ENCODE measurements at regions not wholly inside any gene's neighbourhood (a gene's known extent, or its start where the extent isn't known, plus 50 kb on each side); places are given as distances from the start of the nearest gene placed in this dataset.

DNA sequence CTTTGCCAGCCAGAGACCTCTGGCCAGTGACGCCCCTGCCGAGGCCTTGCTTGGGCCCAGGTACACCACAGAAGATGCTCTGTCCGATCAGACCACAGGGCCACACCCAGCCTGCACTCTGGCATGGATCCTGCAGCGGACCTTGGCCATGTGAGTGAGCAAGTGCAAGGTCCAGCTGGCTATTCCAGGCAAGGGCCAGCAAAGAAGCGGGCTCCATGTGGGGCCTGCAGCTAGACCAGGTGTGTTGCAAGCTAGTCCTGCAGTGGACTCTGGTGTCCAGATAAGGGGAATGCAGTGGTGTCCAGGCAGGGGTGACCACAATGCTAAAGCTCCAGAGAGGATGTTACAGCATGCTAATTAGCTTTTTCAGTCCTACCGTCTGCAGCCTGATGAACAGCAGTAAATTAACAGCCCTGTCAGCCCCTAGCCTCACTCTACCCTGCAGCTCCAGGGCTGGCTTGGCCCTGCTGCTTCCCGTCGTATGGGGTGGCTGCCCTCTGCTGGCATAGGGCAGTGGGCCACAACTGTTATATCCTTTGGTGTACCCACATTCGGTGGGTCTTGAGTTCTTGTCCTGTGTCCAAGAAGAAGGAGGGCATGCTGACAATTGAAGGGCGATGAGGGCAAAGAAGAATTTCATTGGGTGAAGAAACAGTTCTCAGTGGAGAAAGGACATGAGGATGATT, 284.5 kb upstream of the POU5F2 start:
- 96% methylated on average over 10 of the region's 10 CpGs for WGBS
- intact Hi-C loops (cut with DNase I), result no loop called here
- H3K4me3 ChIP-seq (ENCODE audit: low read length), result no peak overlapping the region
- DNase-seq (peak in 1 of 3 donors; percentile 45), ATAC-seq (peak in 1 of 2 donors; percentile 29)
- no peak overlapping the region for H3K27ac ChIP-seq (ENCODE audit: low read length)
- H3K9me3 ChIP-seq (ENCODE audit: control insufficient read depth, low read length), result no peaks in the 10 kb centered on the region
- no peaks in the 10 kb centered on the region for H3K4me1 ChIP-seq (ENCODE audit: control insufficient read depth, insufficient read depth, low read length)
- no peaks in the 10 kb centered on the region for H3K27me3 ChIP-seq (ENCODE audit: control insufficient read depth, insufficient read depth)

GRCh38 chr5:94024620-94025019, 283.2 kb upstream of the POU5F2 start:
- no peak for DNase-seq
- no peak for ATAC-seq
- H3K27me3 ChIP-seq (ENCODE audit: control insufficient read depth, insufficient read depth), result no peaks in the 10 kb centered on the region
- no peaks in the 10 kb centered on the region for H3K9me3 ChIP-seq (ENCODE audit: control insufficient read depth, low read length)
- no peak overlapping the region for H3K4me3 ChIP-seq (ENCODE audit: low read length)
- no peak overlapping the region for H3K27ac ChIP-seq (ENCODE audit: low read length)
- WGBS, result 89% methylated on average over 1 of the region's 1 CpG
- intact Hi-C loops (cut with DNase I), result no loop called here
- no peaks in the 10 kb centered on the region for H3K4me1 ChIP-seq (ENCODE audit: control insufficient read depth, insufficient read depth, low read length)

- WGBS, result 79% methylated on average over 1 of the region's 1 CpG
- no peaks in the 10 kb centered on the region for H3K27me3 ChIP-seq (ENCODE audit: control insufficient read depth, insufficient read depth)
- H3K9me3 ChIP-seq (ENCODE audit: control insufficient read depth, low read length), result no peaks in the 10 kb centered on the region
- ATAC-seq (no peak), DNase-seq (no peak)
- no peak overlapping the region for H3K4me3 ChIP-seq (ENCODE audit: low read length)
- intact Hi-C loops (cut with DNase I), result no loop called here
- H3K27ac ChIP-seq (ENCODE audit: low read length), result no peak overlapping the region
- H3K4me1 ChIP-seq (ENCODE audit: control insufficient read depth, insufficient read depth, low read length), result no peaks in the 10 kb centered on the region
Observed at GRCh38 chr5:94024101-94024500, 282.7 kb upstream of the POU5F2 start.

DNA sequence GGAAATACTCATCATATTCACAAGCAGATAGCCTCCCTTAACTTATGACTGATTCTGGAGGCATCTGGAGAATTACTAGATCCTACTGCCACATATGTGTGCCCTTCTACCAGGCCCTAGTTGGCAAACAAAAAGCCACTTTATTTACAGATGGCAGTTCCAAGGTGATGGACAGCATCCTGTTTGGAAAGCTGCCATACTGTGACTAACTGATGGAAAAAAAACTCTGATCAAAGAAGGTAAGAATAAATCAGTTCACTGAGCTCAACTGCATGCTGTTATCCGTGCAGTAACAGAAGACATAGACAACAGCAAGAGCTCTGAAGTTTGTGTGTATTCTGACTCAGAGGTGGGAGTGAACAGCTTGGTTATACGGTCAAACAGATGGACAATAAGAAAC, 279.8 kb upstream of the POU5F2 start:
- no peaks in the 10 kb centered on the region for H3K27me3 ChIP-seq (ENCODE audit: control insufficient read depth, insufficient read depth)
- DNase-seq (no peak), ATAC-seq (no peak)
- H3K9me3 ChIP-seq (ENCODE audit: control insufficient read depth, low read length), result no peaks in the 10 kb centered on the region
- H3K4me1 ChIP-seq (ENCODE audit: control insufficient read depth, insufficient read depth, low read length), result no peaks in the 10 kb centered on the region
- 72% methylated on average over 2 of the region's 2 CpGs for WGBS
- H3K27ac ChIP-seq (ENCODE audit: low read length), result no peak overlapping the region
- H3K4me3 ChIP-seq (ENCODE audit: low read length), result no peak overlapping the region
- intact Hi-C loops (cut with DNase I), result no loop called here

- no peaks in the 10 kb centered on the region for H3K27me3 ChIP-seq (ENCODE audit: control insufficient read depth, insufficient read depth)
- DNase-seq, result no peak
- ATAC-seq, result no peak
- intact Hi-C loops (cut with DNase I), result no loop called here
- 87% methylated on average over 2 of the region's 2 CpGs for WGBS
- no peak overlapping the region for H3K4me3 ChIP-seq (ENCODE audit: low read length)
- H3K9me3 ChIP-seq (ENCODE audit: control insufficient read depth, low read length), result no peaks in the 10 kb centered on the region
- no peak overlapping the region for H3K27ac ChIP-seq (ENCODE audit: low read length)
- no peaks in the 10 kb centered on the region for H3K4me1 ChIP-seq (ENCODE audit: control insufficient read depth, insufficient read depth, low read length)
Observed at GRCh38 chr5:94017579-94017978, 276.2 kb upstream of the POU5F2 start.

- ATAC-seq (no peak), DNase-seq (no peak)
- Histone ChIP-seq H3K4me1 (ENCODE audit: control insufficient read depth, insufficient read depth, low read length) (no peaks in the 10 kb centered on the region), H3K9me3 (ENCODE audit: control insufficient read depth, low read length) (no peaks in the 10 kb centered on the region), H3K27ac (ENCODE audit: low read length) (no peak overlapping the region), H3K27me3 (ENCODE audit: control insufficient read depth, insufficient read depth) (no peaks in the 10 kb centered on the region), H3K4me3 (ENCODE audit: low read length) (no peak overlapping the region)
- intact Hi-C loops (cut with DNase I), result no loop called here
- WGBS, result 96% methylated on average over 1 of the region's 1 CpG
Observed at GRCh38 chr5:94010814-94011213, 269.4 kb upstream of the POU5F2 start.

DNA sequence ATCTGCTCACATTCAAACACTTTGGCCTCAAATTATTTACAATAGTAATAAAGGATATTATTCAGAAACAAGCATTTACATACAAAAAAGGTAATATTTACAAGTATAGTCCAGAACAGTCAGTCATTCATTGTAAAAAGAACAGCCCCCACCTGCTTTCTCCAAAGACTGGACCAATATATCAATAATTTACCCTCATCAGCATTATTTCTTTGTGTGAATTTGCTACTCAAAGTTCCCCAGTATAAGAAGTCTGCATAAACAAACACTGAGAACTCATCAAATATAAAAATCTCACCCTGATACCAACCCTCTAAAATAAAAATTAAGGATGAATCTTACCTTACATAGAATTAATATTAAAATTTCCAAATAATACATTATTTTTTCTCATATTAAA, 267.8 kb upstream of the POU5F2 start:
- DNase-seq, result no peak
- intact Hi-C loops (cut with DNase I), result no loop called here
- no peaks in the 10 kb centered on the region for H3K9me3 ChIP-seq (ENCODE audit: control insufficient read depth, low read length)
- ATAC-seq, result no peak
- no peak overlapping the region for H3K4me3 ChIP-seq (ENCODE audit: low read length)
- no peaks in the 10 kb centered on the region for H3K4me1 ChIP-seq (ENCODE audit: control insufficient read depth, insufficient read depth, low read length)
- no peaks in the 10 kb centered on the region for H3K27me3 ChIP-seq (ENCODE audit: control insufficient read depth, insufficient read depth)
- no peak overlapping the region for H3K27ac ChIP-seq (ENCODE audit: low read length)

- intact Hi-C loops (cut with DNase I), result no loop called here
- no peaks in the 10 kb centered on the region for H3K9me3 ChIP-seq (ENCODE audit: control insufficient read depth, low read length)
- DNase-seq (no peak), ATAC-seq (no peak)
- 16% methylated on average over 1 of the region's 1 CpG for WGBS
- H3K4me3 ChIP-seq (ENCODE audit: low read length), result no peak overlapping the region
- H3K4me1 ChIP-seq (ENCODE audit: control insufficient read depth, insufficient read depth, low read length), result no peaks in the 10 kb centered on the region
- no peaks in the 10 kb centered on the region for H3K27me3 ChIP-seq (ENCODE audit: control insufficient read depth, insufficient read depth)
- H3K27ac ChIP-seq (ENCODE audit: low read length), result no peak overlapping the region
Observed at GRCh38 chr5:93998951-93999455, 257.6 kb upstream of the POU5F2 start.

- intact Hi-C loops (cut with DNase I), result no loop called here
- no peak overlapping the region for H3K27ac ChIP-seq (ENCODE audit: low read length)
- no peak for ATAC-seq
Observed at GRCh38 chr5:93997562-93997961, 256.2 kb upstream of the POU5F2 start.

GRCh38 chr5:93995126-93995621, 253.8 kb upstream of the POU5F2 start:
- H3K9me3 ChIP-seq (ENCODE audit: control insufficient read depth, low read length), result no peaks in the 10 kb centered on the region
- peaks cover 2% of the 10 kb centered on the region for H3K4me1 ChIP-seq (ENCODE audit: control insufficient read depth, insufficient read depth, low read length)
- H3K27ac ChIP-seq (ENCODE audit: low read length), result no peak overlapping the region
- WGBS, result 72% methylated on average over 3 of the region's 3 CpGs
- intact Hi-C loops (cut with DNase I), result no loop called here
- H3K4me3 ChIP-seq (ENCODE audit: low read length), result no peak overlapping the region
- no peak for DNase-seq
- no peak for ATAC-seq
- no peaks in the 10 kb centered on the region for H3K27me3 ChIP-seq (ENCODE audit: control insufficient read depth, insufficient read depth)

More at GRCh38 chr5:93997562-93997961, 256.2 kb upstream of the POU5F2 start:
- WGBS, result 72% methylated on average over 1 of the region's 1 CpG
- H3K4me3 ChIP-seq (ENCODE audit: low read length), result no peak overlapping the region
- H3K9me3 ChIP-seq (ENCODE audit: control insufficient read depth, low read length), result no peaks in the 10 kb centered on the region
- DNase-seq, result no peak
- H3K4me1 ChIP-seq (ENCODE audit: control insufficient read depth, insufficient read depth, low read length), result no peaks in the 10 kb centered on the region
- no peaks in the 10 kb centered on the region for H3K27me3 ChIP-seq (ENCODE audit: control insufficient read depth, insufficient read depth)

DNA sequence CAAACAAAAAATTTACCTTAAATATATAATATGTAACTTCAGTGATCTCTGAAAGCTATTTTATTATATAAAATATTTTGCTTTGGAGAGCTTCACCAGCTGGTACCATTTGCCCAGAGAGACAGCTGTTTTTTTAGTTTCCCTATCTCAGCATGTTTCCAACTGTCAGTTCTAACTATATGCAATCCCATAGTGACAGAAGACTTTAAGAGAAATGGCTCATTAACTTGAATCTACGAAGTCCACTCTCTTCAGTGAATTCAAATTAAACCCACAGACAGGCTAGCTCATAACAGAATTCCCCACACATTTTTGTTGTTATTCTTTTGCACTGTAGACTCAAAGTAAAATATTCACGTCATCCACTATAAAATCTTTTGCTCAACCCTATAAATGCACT, 251.8 kb upstream of the POU5F2 start:
- no peak for ATAC-seq
- no peaks in the 10 kb centered on the region for H3K9me3 ChIP-seq (ENCODE audit: control insufficient read depth, low read length)
- no peaks in the 10 kb centered on the region for H3K27me3 ChIP-seq (ENCODE audit: control insufficient read depth, insufficient read depth)
- no peak overlapping the region for H3K27ac ChIP-seq (ENCODE audit: low read length)
- DNase-seq, result no peak
- H3K4me1 ChIP-seq (ENCODE audit: control insufficient read depth, insufficient read depth, low read length), result peaks cover 2% of the 10 kb centered on the region
- H3K4me3 ChIP-seq (ENCODE audit: low read length), result no peak overlapping the region
- intact Hi-C loops (cut with DNase I), result no loop called here
- WGBS, result 77% methylated on average over 2 of the region's 2 CpGs

Data from right cardiac atrium (tissue), 5 donors.